Mesodermal cell (in vitro differentiated cells): ENCODE measurements at regions not wholly inside any gene's neighbourhood (a gene's known extent, or its start where the extent isn't known, plus 50 kb on each side); places are given as distances from the start of the nearest gene placed in this dataset.

Experiments
- H3K27ac ChIP-seq: 2 replicates; pipeline ENCODE4 v1.7.0; 2013; ENCODE audit warnings: mild to moderate bottlenecking, low read depth, low read length, moderate library complexity; ENCODE audit not compliant: severe bottlenecking
- H3K36me3 ChIP-seq: 2 replicates; pipeline ENCODE4 v1.7.1; 2013; ENCODE audit warnings: mild to moderate bottlenecking, low read length, moderate library complexity; ENCODE audit not compliant: control insufficient read depth, insufficient read depth
- H3K4me1 ChIP-seq: one replicate; pipeline ENCODE4 v1.7.1; 2013; ENCODE audit warnings: mild to moderate bottlenecking, low read length; ENCODE audit not compliant: insufficient read depth, control insufficient read depth, poor library complexity, severe bottlenecking
- H3K4me3 ChIP-seq: 2 replicates; pipeline ENCODE4 v1.7.0; 2013; ENCODE audit warnings: low read length, control low read depth, mild to moderate bottlenecking; ENCODE audit not compliant: insufficient read depth, poor library complexity, severe bottlenecking; ENCODE audit errors: extremely low read depth
- H3K9me3 ChIP-seq: 2 replicates; pipeline ENCODE4 v1.7.1; 2013; ENCODE audit warnings: mild to moderate bottlenecking, low read length, moderate library complexity; ENCODE audit not compliant: control insufficient read depth
- WGBS, 2 experiments: methylation state at CpG; one replicate each; pipeline ENCODE4 v1.1.5; 2013; ENCODE audit warnings: missing lambda C conversion rate in 2 of 2; ENCODE audit not compliant: insufficient coverage in 2 of 2; 5-methylcytosine and 5-hydroxymethylcytosine counted together

GRCh38 chr3:28792604-28793003, 444.0 kb upstream of the AZI2 start:
- no peaks in the 10 kb centered on the region for H3K36me3 ChIP-seq
- H3K27ac ChIP-seq, result no peak overlapping the region
- H3K4me3 ChIP-seq, result no peak overlapping the region
- H3K4me1 ChIP-seq, result no peaks in the 10 kb centered on the region
- WGBS, 2 experiments, result 100% methylated on average over 1 of the region's 2 CpGs
- no peaks in the 10 kb centered on the region for H3K9me3 ChIP-seq

- WGBS, 2 experiments, result 80 to 89% methylated on average over 1 to 3 of the region's 4 CpGs
- H3K4me3 ChIP-seq, result no peak overlapping the region
- no peaks in the 10 kb centered on the region for H3K4me1 ChIP-seq
- no peaks in the 10 kb centered on the region for H3K36me3 ChIP-seq
- no peak overlapping the region for H3K27ac ChIP-seq
- no peaks in the 10 kb centered on the region for H3K9me3 ChIP-seq
Measured at GRCh38 chr3:28799084-28799483, 450.5 kb upstream of the AZI2 start.

- H3K27ac ChIP-seq, result no peak overlapping the region
- no peaks in the 10 kb centered on the region for H3K9me3 ChIP-seq
- WGBS, 2 experiments, result 100% methylated on average over 1 of the region's 1 CpG
- no peak overlapping the region for H3K4me3 ChIP-seq
- H3K36me3 ChIP-seq, result no peaks in the 10 kb centered on the region
- H3K4me1 ChIP-seq, result no peaks in the 10 kb centered on the region
Measured at GRCh38 chr3:28800203-28800602, 451.6 kb upstream of the AZI2 start.

GRCh38 chr3:28808068-28808467, 459.4 kb upstream of the AZI2 start:
- Histone ChIP-seq H3K4me1 (no peaks in the 10 kb centered on the region), H3K36me3 (no peaks in the 10 kb centered on the region), H3K9me3 (no peaks in the 10 kb centered on the region), H3K4me3 (no peak overlapping the region), H3K27ac (no peak overlapping the region)
- WGBS, 2 experiments, result 81 to 92% methylated on average over 4 of the region's 4 CpGs

- no peaks in the 10 kb centered on the region for H3K9me3 ChIP-seq
- H3K27ac ChIP-seq, result no peak overlapping the region
- H3K4me3 ChIP-seq, result no peak overlapping the region
- H3K36me3 ChIP-seq, result no peaks in the 10 kb centered on the region
- no peaks in the 10 kb centered on the region for H3K4me1 ChIP-seq
Measured at GRCh38 chr3:28816017-28816416, 464.9 kb upstream of the RBMS3 start.

GRCh38 chr3:28824316-28824715, 456.6 kb upstream of the RBMS3 start:
- 86% methylated on average over 1 of the region's 1 CpG; no CpG with 5 or more reads in 1 of the 2 experiments for WGBS, 2 experiments
- Histone ChIP-seq H3K36me3 (no peaks in the 10 kb centered on the region), H3K4me1 (no peaks in the 10 kb centered on the region), H3K27ac (no peak overlapping the region), H3K9me3 (no peaks in the 10 kb centered on the region), H3K4me3 (no peak overlapping the region)

- no peak overlapping the region for H3K27ac ChIP-seq
- no peaks in the 10 kb centered on the region for H3K9me3 ChIP-seq
- H3K4me1 ChIP-seq, result no peaks in the 10 kb centered on the region
- no peak overlapping the region for H3K4me3 ChIP-seq
- no peaks in the 10 kb centered on the region for H3K36me3 ChIP-seq
Measured at GRCh38 chr3:28826840-28827239, 454.0 kb upstream of the RBMS3 start.

GRCh38 chr3:28835249-28835648, 445.6 kb upstream of the RBMS3 start:
- Histone ChIP-seq H3K4me3 (no peak overlapping the region), H3K9me3 (no peaks in the 10 kb centered on the region), H3K36me3 (no peaks in the 10 kb centered on the region), H3K27ac (no peak overlapping the region), H3K4me1 (no peaks in the 10 kb centered on the region)
- 63 to 64% methylated on average over 1 to 2 of the region's 2 CpGs for WGBS, 2 experiments

- H3K27ac ChIP-seq, result no peak overlapping the region
- H3K4me3 ChIP-seq, result no peak overlapping the region
- H3K36me3 ChIP-seq, result no peaks in the 10 kb centered on the region
- H3K4me1 ChIP-seq, result no peaks in the 10 kb centered on the region
- 75 to 78% methylated on average over 7 of the region's 8 CpGs for WGBS, 2 experiments
- H3K9me3 ChIP-seq, result no peaks in the 10 kb centered on the region
Measured at GRCh38 chr3:28835751-28836150, 445.1 kb upstream of the RBMS3 start.

GRCh38 chr3:28836199-28836598, 444.7 kb upstream of the RBMS3 start:
- 100% methylated on average over 1 of the region's 2 CpGs; no CpG with 5 or more reads in 1 of the 2 experiments for WGBS, 2 experiments
- Histone ChIP-seq H3K4me3 (no peak overlapping the region), H3K9me3 (no peaks in the 10 kb centered on the region)

GRCh38 chr3:28840976-28841376, 439.9 kb upstream of the RBMS3 start:
- H3K4me1 ChIP-seq, result no peaks in the 10 kb centered on the region
- H3K9me3 ChIP-seq, result no peaks in the 10 kb centered on the region
- H3K27ac ChIP-seq, result no peak overlapping the region
- no peaks in the 10 kb centered on the region for H3K36me3 ChIP-seq
- WGBS, 2 experiments, result no CpG with 5 or more reads among the region's 1 CpG
- H3K4me3 ChIP-seq, result no peak overlapping the region

More at GRCh38 chr3:28836199-28836598, 444.7 kb upstream of the RBMS3 start:
- H3K27ac ChIP-seq, result no peak overlapping the region
- H3K4me1 ChIP-seq, result no peaks in the 10 kb centered on the region
- H3K36me3 ChIP-seq, result no peaks in the 10 kb centered on the region

GRCh38 chr3:28841441-28841840, 439.4 kb upstream of the RBMS3 start:
- H3K9me3 ChIP-seq, result no peaks in the 10 kb centered on the region
- 88% methylated on average over 1 of the region's 2 CpGs; no CpG with 5 or more reads in 1 of the 2 experiments for WGBS, 2 experiments
- H3K27ac ChIP-seq, result no peak overlapping the region
- H3K4me3 ChIP-seq, result no peak overlapping the region
- H3K36me3 ChIP-seq, result no peaks in the 10 kb centered on the region
- H3K4me1 ChIP-seq, result no peaks in the 10 kb centered on the region
